SK-N-SH treated with all-trans-retinoic acid at 6 μM for 48 hours (cell line): ENCODE measurements at regions not wholly inside any gene's neighbourhood (a gene's known extent, or its start where the extent isn't known, plus 50 kb on each side); places are given as distances from the start of the nearest gene placed in this dataset.

Experiments used
- PATZ1 ChIP-seq: fragments of 250-450 bp; sonication (Bioruptor Pico); IDR thresholded peaks from 2 replicates; pipeline ENCODE4 v1.8.0; 2020; ENCODE audit warnings: mild to moderate bottlenecking, moderate library complexity, borderline replicate concordance
- SNAI2 ChIP-seq: fragments of 250-450 bp; sonication (Bioruptor Pico); IDR thresholded peaks from 2 replicates; pipeline ENCODE4 v1.5.0; 2020; ENCODE audit warnings: mild to moderate bottlenecking, moderate library complexity
- ZNF70 ChIP-seq: fragments of 450-650 bp; formaldehyde crosslinking; IDR thresholded peaks from 2 replicates; pipeline ENCODE4 v1.5.0; 2020; ENCODE audit warnings: mild to moderate bottlenecking, moderate library complexity

GRCh38 chr2:236848501-236848900, 237.2 kb upstream of the COPS8 start:
- TF ChIP-seq SNAI2 (CRISPR knock-in tag): no peak
- no peak for TF ChIP-seq PATZ1 (CRISPR knock-in tag)
- no peak for TF ChIP-seq ZNF70
